ENCODE measurements at regions not wholly inside any gene's neighbourhood (a gene's known extent, or its start where the extent isn't known, plus 50 kb on each side); places are given as distances from the start of the nearest gene placed in this dataset.

GRCh38 chr9:108339251-108339650 lies 516.5 kb downstream of the ACTL7B start:
- no peak overlapping the region for H3K27ac Mint-ChIP-seq (ENCODE audit: unreplicated experiment)
- H3K4me3 Mint-ChIP-seq (ENCODE audit: unreplicated experiment): no peak overlapping the region
- H3K36me3 Mint-ChIP-seq (ENCODE audit: insufficient read depth, unreplicated experiment): no peaks in the 10 kb centered on the region
- TF ChIP-seq CTCF (IDR thresholded peaks at IDR 0.05; ENCODE audit: insufficient read depth in 1 of 2, low read depth in 1 of 2, low read length in 1 of 2, severe bottlenecking in 1 of 2, unreplicated experiment in 1 of 2): no peak
- no peak overlapping the region for H3K4me3 ChIP-seq (ENCODE audit: low read depth, low read length)
- H3K36me3 ChIP-seq (ENCODE audit: control insufficient read depth, insufficient read depth, low read length): no peaks in the 10 kb centered on the region
- no peaks in the 10 kb centered on the region for H3K9me3 Mint-ChIP-seq (ENCODE audit: unreplicated experiment)
- H3K9me3 ChIP-seq: no peaks in the 10 kb centered on the region
- H3K27me3 Mint-ChIP-seq (ENCODE audit: insufficient read depth, unreplicated experiment): no peaks in the 10 kb centered on the region
- BruUV-seq (replicated peaks): no TSS peak
- POLR2A ChIA-PET: no interaction called here
- H3K4me1 ChIP-seq: peaks cover 9% of the 10 kb centered on the region
- CTCF ChIA-PET: no interaction called here
- intact Hi-C loops (cut with micrococcal nuclease; ENCODE audit: unreplicated experiment): loop anchor here (10.0 kb wide), 1 partner anchor 56 kb away; no protein-coding TSS in a partner anchor
- peaks cover 8% of the 10 kb centered on the region for H3K4me1 Mint-ChIP-seq (ENCODE audit: low read depth, unreplicated experiment)
- no peaks in the 10 kb centered on the region for H3K27me3 ChIP-seq (replicated peaks; ENCODE audit: control insufficient read depth, insufficient read depth, low read length)
- DNase-seq: no peak

- no peaks in the 10 kb centered on the region for H3K27me3 Mint-ChIP-seq (ENCODE audit: insufficient read depth, unreplicated experiment)
- no peaks in the 10 kb centered on the region for H3K9me3 Mint-ChIP-seq (ENCODE audit: unreplicated experiment)
These were observed 519.2 kb downstream of the ACTL7B start for GRCh38 chr9:108336575-108336974.

GRCh38 chr9:108333530-108333983 lies 522.2 kb downstream of the ACTL7B start:
- TF ChIP-seq CTCF (IDR thresholded peaks at IDR 0.05; ENCODE audit: insufficient read depth in 1 of 2, low read depth in 1 of 2, low read length in 1 of 2, severe bottlenecking in 1 of 2, unreplicated experiment in 1 of 2): no peak
- ChIA-PET CTCF (no interaction called here), POLR2A (no interaction called here)
- H3K9me3 ChIP-seq: no peaks in the 10 kb centered on the region
- Mint-ChIP-seq H3K4me3 (ENCODE audit: unreplicated experiment) (no peak overlapping the region), H3K27me3 (ENCODE audit: insufficient read depth, unreplicated experiment) (no peaks in the 10 kb centered on the region), H3K36me3 (ENCODE audit: insufficient read depth, unreplicated experiment) (no peaks in the 10 kb centered on the region), H3K4me1 (ENCODE audit: low read depth, unreplicated experiment) (no peaks in the 10 kb centered on the region), H3K27ac (ENCODE audit: unreplicated experiment) (no peak overlapping the region), H3K9me3 (ENCODE audit: unreplicated experiment) (peaks cover 9% of the 10 kb centered on the region)
- H3K4me3 ChIP-seq (ENCODE audit: low read depth, low read length): no peak overlapping the region
- no peak for DNase-seq
- intact Hi-C loops (cut with micrococcal nuclease; ENCODE audit: unreplicated experiment): loop anchor here (10.0 kb wide), 1 partner anchor 61 kb away; no protein-coding TSS in a partner anchor
- no TSS peak for BruUV-seq (replicated peaks)
- peaks cover 8% of the 10 kb centered on the region; the same call in 1 of the 2 replicates for H3K4me1 ChIP-seq
- H3K36me3 ChIP-seq (ENCODE audit: control insufficient read depth, insufficient read depth, low read length): no peaks in the 10 kb centered on the region
- no peaks in the 10 kb centered on the region for H3K27me3 ChIP-seq (replicated peaks; ENCODE audit: control insufficient read depth, insufficient read depth, low read length)

More at GRCh38 chr9:108336575-108336974, 519.2 kb downstream of the ACTL7B start:
- ChIA-PET CTCF (no interaction called here), POLR2A (no interaction called here)
- intact Hi-C loops (cut with micrococcal nuclease; ENCODE audit: unreplicated experiment): loop anchor here (10.0 kb wide), 1 partner anchor 58 kb away; no protein-coding TSS in a partner anchor
- DNase-seq: no peak
- Histone ChIP-seq H3K9me3 (no peaks in the 10 kb centered on the region), H3K27me3 (replicated peaks; ENCODE audit: control insufficient read depth, insufficient read depth, low read length) (no peaks in the 10 kb centered on the region), H3K4me1 (peaks cover 10% of the 10 kb centered on the region), H3K36me3 (ENCODE audit: control insufficient read depth, insufficient read depth, low read length) (no peaks in the 10 kb centered on the region), H3K4me3 (ENCODE audit: low read depth, low read length) (no peak overlapping the region)
- TF ChIP-seq CTCF (IDR thresholded peaks at IDR 0.05; ENCODE audit: insufficient read depth in 1 of 2, low read depth in 1 of 2, low read length in 1 of 2, severe bottlenecking in 1 of 2, unreplicated experiment in 1 of 2): no peak
- H3K27ac Mint-ChIP-seq (ENCODE audit: unreplicated experiment): no peak overlapping the region
- H3K4me3 Mint-ChIP-seq (ENCODE audit: unreplicated experiment): no peak overlapping the region
- BruUV-seq (replicated peaks): no TSS peak
- peaks cover 8% of the 10 kb centered on the region for H3K4me1 Mint-ChIP-seq (ENCODE audit: low read depth, unreplicated experiment)
- no peaks in the 10 kb centered on the region for H3K36me3 Mint-ChIP-seq (ENCODE audit: insufficient read depth, unreplicated experiment)

All from Caco-2 (cell line).